BJ (cell line): ENCODE measurements at regions not wholly inside any gene's neighbourhood (a gene's known extent, or its start where the extent isn't known, plus 50 kb on each side); places are given as distances from the start of the nearest gene placed in this dataset.

Experiments used
- CTCF ChIA-PET: fragments of 350-600 bp; formaldehyde crosslinking; extraction: SDS; loops from one replicate; lab custom pipeline; 2021; ENCODE audit warnings: antibody characterized with exemption, inconsistent platforms; lab: Yijun Ruan, JAX
- POLR2A ChIA-PET: fragments of 300-600 bp; sonication (Branson Sonifier 250); formaldehyde crosslinking; extraction: SDS; loops from one replicate; lab custom pipeline; 2021; ENCODE audit warnings: antibody characterized with exemption; lab: Charles Lee
- DNase-seq: peaks from one replicate; pipeline ENCODE4 v3.0.0-alpha.2; 2011; ENCODE audit warnings: low read depth
- H3K27me3 ChIP-seq: 2 replicates; pipeline ENCODE4 v1.6.0; 2011; ENCODE audit warnings: low read length; ENCODE audit not compliant: control insufficient read depth, insufficient read depth
- H3K36me3 ChIP-seq: 2 replicates; pipeline ENCODE4 v1.5.1; 2011; ENCODE audit warnings: low read length; ENCODE audit not compliant: control insufficient read depth, insufficient read depth
- H3K4me3 ChIP-seq: 2 replicates; pipeline ENCODE4 v1.5.1; 2011; ENCODE audit warnings: low read depth, mild to moderate bottlenecking, control low read depth, low read length
- CTCF ChIP-seq: IDR thresholded peaks from 2 replicates; pipeline ENCODE4 v1.5.1; 2011; ENCODE audit warnings: low read depth, mild to moderate bottlenecking, control low read depth, inconsistent platforms, low read length, moderate library complexity; ENCODE audit not compliant: insufficient read depth

DNA sequence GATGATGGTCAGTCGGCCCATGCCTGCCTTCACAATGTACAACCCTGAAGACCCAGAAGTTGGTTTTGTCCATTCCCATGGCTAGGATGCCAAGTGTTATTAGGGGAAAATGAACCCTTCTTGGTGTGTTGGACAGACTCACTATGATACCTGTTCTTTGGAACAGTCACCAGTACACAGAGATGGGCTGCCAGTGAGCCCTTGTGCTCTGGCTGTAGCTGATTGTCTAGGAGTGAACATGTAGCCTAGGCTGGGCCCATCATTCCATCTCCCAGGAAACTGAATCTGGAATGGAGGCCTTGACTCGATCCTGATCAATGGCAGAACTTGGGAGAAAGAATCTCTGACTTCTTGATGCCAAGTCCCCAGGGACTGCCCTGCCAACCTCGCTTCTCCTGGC is 188.9 kb downstream of the EVX1 start:
- TF ChIP-seq CTCF, result no peak
- POLR2A ChIA-PET, result no interaction called here
- CTCF ChIA-PET, result no interaction called here

DNA sequence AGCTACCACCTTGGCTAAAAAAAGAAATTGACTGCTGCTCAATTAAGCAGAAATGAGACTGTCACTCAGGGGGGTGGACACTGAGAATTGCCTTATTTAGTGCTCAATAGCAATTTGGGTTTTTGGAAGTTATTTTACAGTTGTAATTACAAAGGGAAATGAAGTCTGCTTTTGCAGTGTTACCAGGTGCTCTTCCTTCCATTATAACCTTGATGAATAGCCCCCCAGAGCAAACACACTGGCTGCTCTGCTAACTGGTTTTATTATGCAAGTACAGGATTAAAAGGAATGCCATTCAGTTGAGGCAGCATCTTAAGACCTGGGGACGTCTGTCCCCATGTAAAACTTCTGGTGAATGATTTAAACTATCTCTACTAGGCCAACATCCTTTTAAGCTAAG is 191.0 kb downstream of the EVX1 start:
- H3K27me3 ChIP-seq, result 0 out of 2 replicates have a peak, but pooled peaks cover 3% of the 10 kb centered on the region
- POLR2A ChIA-PET, result no interaction called here
- DNase-seq, result no peak
- CTCF ChIA-PET, result interaction anchor here (0.8 kb wide), 1 partner anchor 12 kb away, joined by 3 read pairs; no protein-coding TSS in a partner anchor
- TF ChIP-seq CTCF, result no peak
- no peaks in the 10 kb centered on the region for H3K36me3 ChIP-seq
- no peak overlapping the region for H3K4me3 ChIP-seq

More for the DNA sequence above, 188.9 kb downstream of the EVX1 start:
- DNase-seq, result no peak
- Histone ChIP-seq H3K27me3 (0 out of 2 replicates have a peak, but pooled peaks cover 3% of the 10 kb centered on the region), H3K36me3 (no peaks in the 10 kb centered on the region), H3K4me3 (no peak overlapping the region)

- 0 out of 2 replicates have a peak, but pooled peaks cover 1% of the 10 kb centered on the region for H3K27me3 ChIP-seq
- ChIA-PET POLR2A (no interaction called here), CTCF (interaction anchor here (0.7 kb wide), 1 partner anchor 26 kb away, joined by 3 read pairs; no protein-coding TSS in a partner anchor)
- DNase-seq, result no peak
- H3K36me3 ChIP-seq, result no peaks in the 10 kb centered on the region
- 0 out of 2 replicates have a peak, but pooled peaks have one; percentile 6 for TF ChIP-seq CTCF
- H3K4me3 ChIP-seq, result no peak overlapping the region
These were observed 192.3 kb downstream of the EVX1 start for GRCh38 chr7:27434756-27435400.

DNA sequence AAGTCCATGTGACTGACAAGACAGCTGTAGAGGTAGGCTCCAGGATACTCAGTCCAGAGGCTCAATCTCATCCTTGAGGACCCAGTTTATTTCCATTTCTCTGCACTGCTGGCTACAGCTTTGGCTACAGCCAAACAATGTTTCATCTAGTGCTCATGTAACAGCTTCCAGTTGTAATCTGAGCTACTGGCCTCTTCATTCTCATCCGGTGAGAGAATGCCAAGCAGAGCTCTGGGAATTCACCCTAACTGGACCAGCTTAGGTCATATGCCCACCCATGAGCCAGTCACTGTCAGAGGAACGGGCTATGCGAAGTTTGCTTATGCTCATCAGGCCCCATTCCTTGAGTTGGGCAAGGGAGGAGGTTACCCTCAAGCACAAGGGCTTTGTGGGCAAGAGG is 192.9 kb downstream of the EVX1 start:
- CTCF ChIA-PET, result interaction anchor here (0.7 kb wide), 1 partner anchor 27 kb away, joined by 3 read pairs; no protein-coding TSS in a partner anchor
- no peak for TF ChIP-seq CTCF
- no peak overlapping the region for H3K4me3 ChIP-seq
- no peaks in the 10 kb centered on the region for H3K36me3 ChIP-seq
- POLR2A ChIA-PET, result no interaction called here
- H3K27me3 ChIP-seq, result 0 out of 2 replicates have a peak, but pooled peaks cover 1% of the 10 kb centered on the region
- no peak for DNase-seq

- no peaks in the 10 kb centered on the region for H3K27me3 ChIP-seq
- no peaks in the 10 kb centered on the region for H3K36me3 ChIP-seq
- TF ChIP-seq CTCF, result no peak
- ChIA-PET POLR2A (no interaction called here), CTCF (no interaction called here)
- DNase-seq, result no peak
- H3K4me3 ChIP-seq, result no peak overlapping the region
These were observed 196.4 kb downstream of the EVX1 start for GRCh38 chr7:27438881-27439589.
